ENCODE measurements at regions not wholly inside any gene's neighbourhood (a gene's known extent, or its start where the extent isn't known, plus 50 kb on each side); places are given as distances from the start of the nearest gene placed in this dataset.
"Not testable (repeated sequence)": the region's sequence is repeated elsewhere in the genome, so short reads cannot be mapped to it uniquely, and the experiment has no call there.

- in situ Hi-C loops (cut with MboI; ENCODE audit: low pct_unique_long_range_greater_than_20kb, low sequenced_read_pairs); DNase-seq: not testable (repeated sequence)
Observed at GRCh38 chr11:67788341-67788695, 113.9 kb upstream of the ALDH3B2 start.

DNA sequence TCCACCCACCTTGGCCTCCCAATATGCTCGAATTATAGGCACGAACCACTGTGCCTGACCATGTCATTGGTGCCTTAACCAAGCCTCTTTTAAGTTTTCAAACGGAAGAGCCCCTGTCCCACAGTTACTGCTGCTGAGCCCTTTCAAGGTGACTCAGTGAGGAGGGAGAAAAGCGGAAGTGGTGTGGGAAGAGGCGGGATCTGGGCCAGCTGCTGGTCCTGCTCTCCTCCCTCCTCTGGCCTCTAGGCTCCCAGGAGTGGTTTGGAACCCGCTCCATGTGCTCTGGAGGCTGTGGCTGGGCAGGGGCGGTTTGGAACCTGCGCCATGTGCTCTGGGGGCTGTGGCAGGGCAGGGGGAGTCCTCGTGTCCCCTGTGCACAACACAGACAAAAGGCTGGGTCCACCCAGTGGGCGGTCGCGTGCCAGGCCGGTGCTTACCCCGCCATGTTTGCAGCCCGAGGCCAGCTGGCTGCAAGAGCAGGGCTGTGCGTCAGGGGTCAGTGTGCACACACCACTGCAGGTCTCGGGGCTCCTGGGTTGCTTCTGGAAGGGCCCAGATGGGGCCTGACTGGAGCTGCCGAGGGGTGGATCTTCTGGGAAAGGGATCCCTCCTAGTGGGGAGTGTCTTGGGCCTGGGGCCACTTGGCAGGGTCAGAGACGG, 113.4 kb upstream of the ALDH3B2 start:
- in situ Hi-C loops (cut with MboI; ENCODE audit: low pct_unique_long_range_greater_than_20kb, low sequenced_read_pairs), result not testable (repeated sequence)
- DNase-seq, result peak; percentile 23

DNA sequence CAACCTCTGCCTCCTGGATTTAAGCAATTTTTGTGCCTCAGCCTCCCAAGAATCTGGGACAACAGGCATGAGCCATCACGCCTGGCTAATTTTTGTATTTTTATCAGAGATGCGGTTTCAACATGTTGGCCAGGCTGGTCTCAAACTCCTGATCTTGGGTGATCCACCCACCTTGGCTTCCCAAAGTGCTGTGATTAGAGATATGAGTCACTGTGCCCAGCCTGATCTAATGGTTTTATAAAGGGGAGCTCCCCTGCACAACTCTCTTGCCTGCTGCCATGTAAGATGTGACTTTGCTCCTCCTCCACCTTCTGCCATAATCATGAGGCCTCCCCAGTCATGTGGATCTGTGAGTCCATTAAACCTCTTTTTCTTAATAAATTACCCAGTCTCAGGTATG, 107.5 kb upstream of the ALDH3B2 start:
- DNase-seq; in situ Hi-C loops (cut with MboI; ENCODE audit: low pct_unique_long_range_greater_than_20kb, low sequenced_read_pairs): not testable (repeated sequence)

DNA sequence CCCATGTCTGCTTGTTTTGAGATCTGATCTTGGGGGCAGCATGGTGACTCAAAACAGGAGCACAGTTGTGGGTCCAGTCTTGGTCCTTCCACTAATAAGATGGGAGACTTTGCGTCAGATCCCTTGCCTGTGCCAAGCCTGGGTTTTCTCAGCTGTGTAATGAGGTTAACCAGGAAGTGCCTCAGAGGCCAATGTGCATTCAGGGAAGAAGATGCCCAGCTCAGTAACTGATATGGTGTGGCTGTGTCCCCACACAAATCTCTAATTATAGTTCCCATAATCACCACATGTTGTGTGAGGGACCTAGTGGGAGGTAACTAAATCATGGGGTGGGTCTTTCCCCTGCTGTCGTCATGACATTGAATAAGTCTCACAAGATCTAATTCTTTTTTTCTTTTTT, 107.1 kb upstream of the ALDH3B2 start:
- DNase-seq; in situ Hi-C loops (cut with MboI; ENCODE audit: low pct_unique_long_range_greater_than_20kb, low sequenced_read_pairs): not testable (repeated sequence)

DNA sequence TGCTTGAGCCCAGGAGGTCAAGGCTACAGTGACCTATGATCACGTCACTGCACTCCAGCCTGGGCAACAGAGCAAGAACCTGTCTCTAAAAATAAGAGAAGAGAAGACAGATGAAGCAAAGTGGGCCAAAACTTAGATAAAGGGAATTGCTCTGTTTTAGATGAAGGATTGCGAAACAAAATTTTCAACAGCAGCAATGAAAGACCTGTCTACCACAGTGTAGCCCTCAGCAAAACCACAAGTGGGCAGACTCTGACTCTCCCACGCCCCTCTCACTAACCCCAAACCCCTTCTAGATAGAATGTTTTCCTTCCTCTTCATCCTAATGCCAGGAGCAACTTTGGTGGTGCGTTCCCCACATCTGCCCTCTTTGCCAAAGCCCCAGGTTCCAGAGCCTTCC, 105.6 kb upstream of the ALDH3B2 start:
- DNase-seq, result peak; percentile 67
- in situ Hi-C loops (cut with MboI; ENCODE audit: low pct_unique_long_range_greater_than_20kb, low sequenced_read_pairs), result no loop called here

DNA sequence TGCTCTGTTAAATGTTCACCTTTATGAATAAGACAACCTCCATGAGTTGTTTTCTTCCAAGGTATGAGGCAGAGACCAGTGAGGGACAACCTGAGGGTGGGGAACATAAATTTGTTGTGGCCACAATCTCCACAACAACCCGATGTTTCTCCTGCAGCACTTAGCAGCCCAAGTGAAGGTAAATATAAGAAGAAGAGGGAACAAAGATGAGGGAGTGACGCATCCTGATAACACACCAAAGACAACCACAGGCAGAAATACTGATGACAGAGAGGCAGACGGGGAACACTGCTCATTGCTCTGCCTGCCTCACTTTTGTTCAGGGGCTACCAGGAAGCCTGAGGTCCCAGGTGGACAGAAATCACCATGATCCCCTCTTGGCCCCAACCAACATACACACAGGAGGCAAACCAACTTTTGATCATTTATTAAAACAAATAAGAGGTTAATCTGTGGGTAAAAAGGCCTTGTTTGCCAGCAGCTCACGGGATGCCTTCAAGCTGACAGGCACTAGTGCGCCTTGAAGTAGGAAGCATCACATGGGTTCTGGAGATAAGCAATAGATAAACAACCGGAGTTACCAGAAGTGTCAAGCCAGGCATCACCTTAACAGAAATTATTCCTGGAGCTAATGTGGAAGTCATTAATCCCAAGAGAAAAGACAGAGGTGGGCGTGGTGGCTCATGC, 104.9 kb upstream of the ALDH3B2 start:
- DNase-seq; in situ Hi-C loops (cut with MboI; ENCODE audit: low pct_unique_long_range_greater_than_20kb, low sequenced_read_pairs): not testable (repeated sequence)

- DNase-seq, result no peak
- in situ Hi-C loops (cut with MboI; ENCODE audit: low pct_unique_long_range_greater_than_20kb, low sequenced_read_pairs), result no loop called here
Observed at GRCh38 chr11:67776852-67777520, 102.6 kb upstream of the ALDH3B2 start.

- in situ Hi-C loops (cut with MboI; ENCODE audit: low pct_unique_long_range_greater_than_20kb, low sequenced_read_pairs); DNase-seq: not testable (repeated sequence)
Observed at GRCh38 chr11:67774175-67774574, 99.8 kb upstream of the ALDH3B2 start.

DNA sequence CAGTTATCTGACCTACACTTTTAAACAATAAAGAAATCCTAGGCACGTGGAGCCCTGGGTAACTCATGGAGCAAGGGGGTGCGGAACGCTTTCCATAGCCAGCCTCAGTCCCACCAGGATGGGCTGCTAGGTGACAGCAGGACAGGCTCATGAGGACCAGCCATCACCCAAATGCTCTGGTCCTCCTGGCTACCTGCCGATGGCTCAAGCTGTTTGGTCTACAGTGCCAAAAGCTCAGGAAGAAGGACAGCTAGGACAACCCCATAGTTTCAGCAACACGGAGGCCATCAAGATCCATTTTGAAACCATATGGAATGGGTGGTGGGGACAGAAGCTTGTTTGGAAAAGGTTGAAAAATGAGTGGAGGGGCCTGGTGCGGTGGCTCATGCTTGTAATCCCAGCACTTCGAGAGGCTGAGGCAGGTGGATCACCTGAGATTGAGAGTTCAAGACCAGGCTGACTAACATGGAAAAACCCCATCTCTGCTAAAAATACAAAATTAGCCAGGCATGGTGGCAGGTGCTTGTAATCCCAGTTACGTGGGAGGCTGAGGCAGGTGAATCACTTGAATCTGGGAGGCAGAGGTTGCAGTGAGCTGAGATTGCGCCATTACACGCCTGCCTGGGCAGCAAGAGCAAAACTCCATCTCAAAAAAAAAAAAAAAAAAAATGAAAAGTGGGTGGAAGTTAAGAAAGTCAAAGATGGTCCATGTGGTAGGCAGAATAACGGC, 93.7 kb upstream of the ALDH3B2 start:
- DNase-seq; in situ Hi-C loops (cut with MboI; ENCODE audit: low pct_unique_long_range_greater_than_20kb, low sequenced_read_pairs): not testable (repeated sequence)

DNA sequence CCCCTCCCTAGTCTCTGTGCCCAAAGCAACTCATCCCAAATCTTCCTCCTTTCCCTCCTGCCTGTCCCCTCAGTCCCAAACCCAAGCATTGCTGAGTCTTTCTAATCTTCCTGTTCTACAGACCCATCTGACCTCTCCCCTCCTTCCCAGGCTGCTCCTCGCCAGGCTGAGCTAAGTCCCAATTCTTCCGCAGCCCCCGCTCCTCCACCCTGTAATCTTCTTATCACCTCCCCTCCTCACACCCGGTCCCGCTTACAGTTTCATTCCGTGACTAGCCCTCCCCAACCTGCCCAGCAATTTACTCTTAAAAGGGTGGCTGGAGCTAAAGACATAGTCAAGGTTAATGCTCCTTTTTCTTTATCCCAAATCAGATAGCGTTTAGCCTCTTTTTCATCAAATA, 86.8 kb upstream of the ALDH3B2 start:
- in situ Hi-C loops (cut with MboI; ENCODE audit: low pct_unique_long_range_greater_than_20kb, low sequenced_read_pairs); DNase-seq: not testable (repeated sequence)

GRCh38 chr11:67759321-67759720, 84.9 kb upstream of the ALDH3B2 start:
- in situ Hi-C loops (cut with MboI; ENCODE audit: low pct_unique_long_range_greater_than_20kb, low sequenced_read_pairs); DNase-seq: not testable (repeated sequence)

DNA sequence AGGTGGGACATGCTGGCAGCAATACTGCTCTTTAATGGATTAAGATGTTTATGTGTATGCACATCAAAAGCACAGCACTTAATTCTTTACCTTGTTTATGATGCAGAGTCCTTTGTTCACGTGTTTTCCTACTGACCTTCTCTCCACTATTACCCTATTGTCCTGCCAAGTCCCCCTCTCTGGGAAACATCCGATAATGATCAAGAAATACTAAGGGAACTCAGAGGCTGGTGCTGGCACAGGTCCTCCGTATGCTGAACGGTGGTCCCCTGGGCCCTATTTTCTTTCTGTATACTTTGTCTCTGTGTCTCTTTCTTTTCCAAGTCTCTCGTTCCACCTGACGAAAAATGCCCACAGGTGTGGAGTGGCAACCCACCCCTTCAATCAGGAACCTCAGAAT, 84.0 kb upstream of the ALDH3B2 start:
- DNase-seq; in situ Hi-C loops (cut with MboI; ENCODE audit: low pct_unique_long_range_greater_than_20kb, low sequenced_read_pairs): not testable (repeated sequence)

DNA sequence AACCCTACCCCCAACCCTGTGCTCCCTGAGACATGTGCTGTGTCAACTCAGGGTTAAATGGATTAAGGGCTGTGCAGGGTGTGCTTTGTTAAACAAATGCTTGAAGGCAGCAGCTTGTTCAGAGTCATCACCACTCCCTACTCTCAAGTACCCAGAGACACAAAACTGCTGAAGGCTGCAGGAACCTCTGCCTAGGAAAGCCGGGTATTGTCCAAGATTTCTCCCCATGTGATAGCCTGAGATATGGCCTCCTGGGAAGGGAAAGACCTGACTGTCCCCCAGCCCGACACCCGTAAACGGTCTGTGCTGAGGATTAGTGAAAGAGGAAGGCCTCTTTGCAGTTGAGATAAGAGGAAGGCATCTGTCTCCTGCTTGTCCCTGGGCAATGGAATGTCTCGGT, 83.6 kb upstream of the ALDH3B2 start:
- in situ Hi-C loops (cut with MboI; ENCODE audit: low pct_unique_long_range_greater_than_20kb, low sequenced_read_pairs), result not testable (repeated sequence)
- DNase-seq, result peak; percentile 4

DNA sequence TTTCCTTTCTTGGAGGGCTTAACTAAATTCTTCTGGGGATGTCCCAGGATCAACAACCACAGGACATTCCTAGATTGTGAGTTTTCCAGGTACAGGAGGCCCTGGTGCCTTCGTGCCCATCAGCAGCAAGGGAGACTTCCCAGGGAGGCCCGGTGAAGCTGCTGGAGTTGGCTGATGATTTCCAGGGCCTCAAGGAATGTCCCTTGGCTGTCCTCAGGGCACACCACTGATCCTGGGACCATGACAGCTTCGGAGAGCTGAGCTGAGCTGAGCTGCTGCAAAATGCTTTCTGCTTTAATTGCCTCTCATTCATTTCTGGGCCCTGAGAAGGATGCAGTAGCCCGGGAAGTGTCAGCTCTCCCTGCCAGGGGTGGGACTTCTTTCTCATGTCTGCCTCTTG, 79.4 kb upstream of the ALDH3B2 start:
- DNase-seq; in situ Hi-C loops (cut with MboI; ENCODE audit: low pct_unique_long_range_greater_than_20kb, low sequenced_read_pairs): not testable (repeated sequence)

DNA sequence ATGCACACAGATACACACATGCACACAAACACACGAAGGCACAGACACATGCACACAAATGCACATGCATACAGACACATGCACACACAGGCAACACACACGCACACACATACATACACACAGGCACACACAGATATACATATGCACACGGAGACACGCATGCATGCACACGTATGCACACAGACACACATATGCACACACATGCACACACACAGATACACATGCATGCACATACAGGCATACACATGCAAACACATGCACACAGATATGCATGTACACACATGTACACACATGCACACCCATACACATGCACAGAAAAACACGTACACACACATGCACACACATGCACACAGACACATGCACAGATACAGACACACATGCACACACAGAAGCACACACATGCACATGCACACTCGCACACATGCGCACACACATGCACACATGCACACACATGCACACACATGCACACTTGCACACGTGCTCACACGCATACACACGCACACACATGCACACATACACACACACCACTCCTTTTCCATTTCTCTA, 70.8 kb upstream of the ALDH3B2 start:
- no peak for DNase-seq
- in situ Hi-C loops (cut with MboI; ENCODE audit: low pct_unique_long_range_greater_than_20kb, low sequenced_read_pairs), result no loop called here

GRCh38 chr11:67744231-67744630, 69.8 kb upstream of the ALDH3B2 start:
- DNase-seq; in situ Hi-C loops (cut with MboI; ENCODE audit: low pct_unique_long_range_greater_than_20kb, low sequenced_read_pairs): not testable (repeated sequence)

GRCh38 chr11:67738231-67738630, 63.8 kb upstream of the ALDH3B2 start:
- DNase-seq; in situ Hi-C loops (cut with MboI; ENCODE audit: low pct_unique_long_range_greater_than_20kb, low sequenced_read_pairs): not testable (repeated sequence)

- in situ Hi-C loops (cut with MboI; ENCODE audit: low pct_unique_long_range_greater_than_20kb, low sequenced_read_pairs); DNase-seq: not testable (repeated sequence)
Observed at GRCh38 chr11:67737562-67738080, 63.2 kb upstream of the ALDH3B2 start.
